Neural cell (in vitro differentiated cells): ENCODE measurements at regions not wholly inside any gene's neighbourhood (a gene's known extent, or its start where the extent isn't known, plus 50 kb on each side); places are given as distances from the start of the nearest gene placed in this dataset.

Experiments
- H2AFZ ChIP-seq: fragments of 200-600, 300-800 bp; sonication (generic), shearing (Covaris generic); 2 replicates; pipeline ENCODE4 v1.6.0; 2014; ENCODE audit warnings: low read depth, mild to moderate bottlenecking, antibody characterized with exemption, low read length, moderate library complexity
- H3F3A ChIP-seq: fragments of 200-600 bp; shearing (Covaris generic); 2 replicates; pipeline ENCODE4 v1.6.1; 2016; ENCODE audit warnings: mild to moderate bottlenecking, moderate library complexity, mixed read lengths, antibody characterized with exemption, low read length; ENCODE audit not compliant: insufficient read depth, poor library complexity, severe bottlenecking
- H3K27ac ChIP-seq: fragments of 200-600, 300-800 bp; sonication (generic), shearing (Covaris generic); 2 replicates; pipeline ENCODE4 v1.5.1; 2014; ENCODE audit warnings: mild to moderate bottlenecking, low read length, moderate library complexity
- H3K27me3 ChIP-seq: fragments of 300-800, 200-600 bp; sonication (generic), shearing (Covaris generic); 2 replicates; pipeline ENCODE4 v1.6.0; 2014; ENCODE audit warnings: mild to moderate bottlenecking, low read depth, low read length, moderate library complexity; ENCODE audit not compliant: insufficient read depth
- H3K36me3 ChIP-seq: fragments of 300-800, 200-600 bp; sonication (generic), shearing (Covaris generic); 2 replicates; pipeline ENCODE4 v1.5.1; 2014; ENCODE audit warnings: mild to moderate bottlenecking, antibody characterized with exemption, low read length, moderate library complexity; ENCODE audit not compliant: insufficient read depth
- H3K4me2 ChIP-seq: fragments of 300-800, 200-600 bp; sonication (generic), shearing (Covaris generic); 2 replicates; pipeline ENCODE4 v1.6.0; 2014; ENCODE audit warnings: mild to moderate bottlenecking, low read length
- H3K4me3 ChIP-seq: fragments of 300-800, 200-600 bp; sonication (generic), shearing (Covaris generic); 2 replicates; pipeline ENCODE4 v1.5.1; 2014; ENCODE audit warnings: mild to moderate bottlenecking, low read length, moderate library complexity
- H3K79me2 ChIP-seq: fragments of 200-600 bp; shearing (Covaris generic); replicated peaks from 2 replicates; pipeline ENCODE4 v1.6.0; 2014; ENCODE audit warnings: mild to moderate bottlenecking, low read length, moderate library complexity; ENCODE audit not compliant: insufficient read depth
- H3K9ac ChIP-seq: fragments of 300-800, 200-600 bp; sonication (generic), shearing (Covaris generic); 2 replicates; pipeline ENCODE4 v1.6.1; 2016; ENCODE audit warnings: mild to moderate bottlenecking, low read length, mixed read lengths
- H3K9me2 ChIP-seq: fragments of 200-600 bp; shearing (Covaris generic); 2 replicates; pipeline ENCODE4 v1.6.1; 2016; ENCODE audit warnings: mild to moderate bottlenecking, low read length, mixed read lengths; ENCODE audit not compliant: insufficient read depth
- H3K9me3 ChIP-seq: fragments of 200-600, 300-800 bp; sonication (generic), shearing (Covaris generic); 2 replicates; pipeline ENCODE4 v1.6.1; 2016; ENCODE audit warnings: mild to moderate bottlenecking, mixed run types, low read length, moderate library complexity, mixed read lengths
- H4K20me1 ChIP-seq: fragments of 200-600 bp; shearing (Covaris generic); 2 replicates; pipeline ENCODE4 v1.6.1; 2016; ENCODE audit warnings: mild to moderate bottlenecking, mixed run types; ENCODE audit not compliant: insufficient read depth
- EP300 ChIP-seq: fragments of 450-650 bp; conservative IDR thresholded peaks from 2 replicates; pipeline ENCODE4 v1.6.1; 2014; ENCODE audit warnings: antibody characterized with exemption, mild to moderate bottlenecking, moderate library complexity; ENCODE audit not compliant: poor library complexity, severe bottlenecking
- EZH2 ChIP-seq: fragments of 200-600, 300-800 bp; shearing (Covaris generic), sonication (generic); IDR thresholded peaks from 2 replicates; pipeline ENCODE4 v1.6.1; 2014; ENCODE audit warnings: antibody characterized with exemption, low read length, borderline replicate concordance, mild to moderate bottlenecking; ENCODE audit not compliant: insufficient read depth, poor library complexity, severe bottlenecking
- MXI1 ChIP-seq: fragments of 450-650 bp; conservative IDR thresholded peaks from 2 replicates; pipeline ENCODE4 v1.6.1; 2014; ENCODE audit warnings: antibody characterized with exemption, mild to moderate bottlenecking; ENCODE audit not compliant: poor library complexity, severe bottlenecking
- POLR2AphosphoS5 ChIP-seq: IDR thresholded peaks from 2 replicates; pipeline ENCODE4 v1.6.1; 2012
- RAD21 ChIP-seq: fragments of 450-650 bp; conservative IDR thresholded peaks from 2 replicates; pipeline ENCODE4 v1.6.1; 2014; ENCODE audit warnings: antibody characterized with exemption, mild to moderate bottlenecking, moderate library complexity
- SMC3 ChIP-seq: fragments of 450-650 bp; conservative IDR thresholded peaks from 2 replicates; pipeline ENCODE4 v1.6.1; 2014; ENCODE audit warnings: antibody characterized with exemption, mild to moderate bottlenecking, moderate library complexity; ENCODE audit not compliant: poor library complexity
- TAF1 ChIP-seq: IDR thresholded peaks from 2 replicates; pipeline ENCODE4 v1.6.1; 2012; ENCODE audit warnings: low read depth
- TF ChIP-seq, protein P1 (sequence below): IDR thresholded peaks from 2 replicates; pipeline ENCODE4 v1.6.1; 2012; ENCODE audit warnings: borderline replicate concordance
- TF ChIP-seq, protein P2 (sequence below): fragments of 450-650 bp; IDR thresholded peaks from 2 replicates; pipeline ENCODE4 v1.5.1; 2014; ENCODE audit warnings: antibody characterized with exemption, mild to moderate bottlenecking, moderate library complexity; ENCODE audit not compliant: poor library complexity, severe bottlenecking

DNA sequence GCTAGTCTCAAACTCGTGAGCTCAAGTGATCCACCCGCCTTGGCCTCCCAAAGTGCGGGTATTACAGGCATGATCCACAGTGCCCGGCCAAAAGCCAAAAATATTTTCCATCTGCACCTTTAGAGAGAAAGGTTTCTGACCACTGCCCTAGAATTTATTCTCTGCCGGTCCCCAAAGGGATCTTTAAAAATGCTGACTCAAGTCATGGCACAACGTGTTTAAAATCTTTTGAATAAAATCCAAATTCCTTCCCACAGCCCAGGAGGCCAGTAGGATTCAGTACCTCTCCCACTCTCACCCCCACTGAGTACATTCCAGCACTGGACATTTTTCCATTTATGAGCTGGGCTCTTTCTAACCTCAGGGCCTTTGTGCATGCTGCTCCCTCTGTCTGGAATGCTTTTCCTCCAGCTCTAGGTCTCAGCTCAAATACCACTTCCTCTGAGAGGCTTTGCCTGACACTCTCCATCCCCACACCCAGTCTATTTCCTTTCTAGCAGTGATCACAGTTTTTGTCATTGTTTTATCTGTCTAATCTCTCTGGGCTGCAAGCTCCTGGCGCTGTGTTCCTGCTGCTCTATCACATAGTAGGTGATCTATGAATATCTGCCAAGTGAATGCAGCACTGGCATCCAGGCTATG lies 502.9 kb downstream of the SHQ1 start:
- H3K9ac ChIP-seq = no peak overlapping the region
- no peak overlapping the region for H3K4me2 ChIP-seq

DNA sequence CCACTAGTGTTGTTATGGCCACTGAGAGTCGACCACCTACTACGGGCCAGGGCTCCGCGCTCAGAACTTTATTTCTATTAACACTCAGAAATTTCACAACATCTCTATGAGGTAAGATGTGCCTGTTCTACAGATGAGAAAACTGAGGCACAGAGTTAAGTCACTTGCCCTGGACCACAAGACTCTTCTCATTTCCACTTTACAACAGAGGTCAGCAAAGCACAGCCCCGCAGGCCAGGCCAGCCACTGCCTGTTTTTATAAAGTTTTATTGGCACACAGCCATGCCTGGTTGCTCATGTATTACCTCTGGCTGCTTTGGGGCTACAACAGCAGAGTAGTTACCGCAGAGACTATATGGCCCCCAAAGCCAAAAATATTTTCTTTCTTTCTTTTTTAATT lies 503.6 kb downstream of the SHQ1 start:
- Histone ChIP-seq H4K20me1 (no peaks in the 10 kb centered on the region), H3K27me3 (no peaks in the 10 kb centered on the region), H3K9ac (no peak overlapping the region), H3F3A (no peaks in the 10 kb centered on the region), H3K36me3 (no peaks in the 10 kb centered on the region), H3K4me3 (no peak overlapping the region), H3K9me3 (no peaks in the 10 kb centered on the region), H3K9me2 (no peaks in the 10 kb centered on the region), H2AFZ (no peak overlapping the region), H3K4me2 (no peak overlapping the region), H3K27ac (no peak overlapping the region), H3K79me2 (no peaks in the 10 kb centered on the region)
- TF ChIP-seq MXI1 = no peak
- no peak for TF ChIP-seq EP300
- TF ChIP-seq RAD21 = no peak
- TF ChIP-seq, protein P1, sequence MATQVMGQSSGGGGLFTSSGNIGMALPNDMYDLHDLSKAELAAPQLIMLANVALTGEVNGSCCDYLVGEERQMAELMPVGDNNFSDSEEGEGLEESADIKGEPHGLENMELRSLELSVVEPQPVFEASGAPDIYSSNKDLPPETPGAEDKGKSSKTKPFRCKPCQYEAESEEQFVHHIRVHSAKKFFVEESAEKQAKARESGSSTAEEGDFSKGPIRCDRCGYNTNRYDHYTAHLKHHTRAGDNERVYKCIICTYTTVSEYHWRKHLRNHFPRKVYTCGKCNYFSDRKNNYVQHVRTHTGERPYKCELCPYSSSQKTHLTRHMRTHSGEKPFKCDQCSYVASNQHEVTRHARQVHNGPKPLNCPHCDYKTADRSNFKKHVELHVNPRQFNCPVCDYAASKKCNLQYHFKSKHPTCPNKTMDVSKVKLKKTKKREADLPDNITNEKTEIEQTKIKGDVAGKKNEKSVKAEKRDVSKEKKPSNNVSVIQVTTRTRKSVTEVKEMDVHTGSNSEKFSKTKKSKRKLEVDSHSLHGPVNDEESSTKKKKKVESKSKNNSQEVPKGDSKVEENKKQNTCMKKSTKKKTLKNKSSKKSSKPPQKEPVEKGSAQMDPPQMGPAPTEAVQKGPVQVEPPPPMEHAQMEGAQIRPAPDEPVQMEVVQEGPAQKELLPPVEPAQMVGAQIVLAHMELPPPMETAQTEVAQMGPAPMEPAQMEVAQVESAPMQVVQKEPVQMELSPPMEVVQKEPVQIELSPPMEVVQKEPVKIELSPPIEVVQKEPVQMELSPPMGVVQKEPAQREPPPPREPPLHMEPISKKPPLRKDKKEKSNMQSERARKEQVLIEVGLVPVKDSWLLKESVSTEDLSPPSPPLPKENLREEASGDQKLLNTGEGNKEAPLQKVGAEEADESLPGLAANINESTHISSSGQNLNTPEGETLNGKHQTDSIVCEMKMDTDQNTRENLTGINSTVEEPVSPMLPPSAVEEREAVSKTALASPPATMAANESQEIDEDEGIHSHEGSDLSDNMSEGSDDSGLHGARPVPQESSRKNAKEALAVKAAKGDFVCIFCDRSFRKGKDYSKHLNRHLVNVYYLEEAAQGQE = no peak
- TF ChIP-seq, protein P2, sequence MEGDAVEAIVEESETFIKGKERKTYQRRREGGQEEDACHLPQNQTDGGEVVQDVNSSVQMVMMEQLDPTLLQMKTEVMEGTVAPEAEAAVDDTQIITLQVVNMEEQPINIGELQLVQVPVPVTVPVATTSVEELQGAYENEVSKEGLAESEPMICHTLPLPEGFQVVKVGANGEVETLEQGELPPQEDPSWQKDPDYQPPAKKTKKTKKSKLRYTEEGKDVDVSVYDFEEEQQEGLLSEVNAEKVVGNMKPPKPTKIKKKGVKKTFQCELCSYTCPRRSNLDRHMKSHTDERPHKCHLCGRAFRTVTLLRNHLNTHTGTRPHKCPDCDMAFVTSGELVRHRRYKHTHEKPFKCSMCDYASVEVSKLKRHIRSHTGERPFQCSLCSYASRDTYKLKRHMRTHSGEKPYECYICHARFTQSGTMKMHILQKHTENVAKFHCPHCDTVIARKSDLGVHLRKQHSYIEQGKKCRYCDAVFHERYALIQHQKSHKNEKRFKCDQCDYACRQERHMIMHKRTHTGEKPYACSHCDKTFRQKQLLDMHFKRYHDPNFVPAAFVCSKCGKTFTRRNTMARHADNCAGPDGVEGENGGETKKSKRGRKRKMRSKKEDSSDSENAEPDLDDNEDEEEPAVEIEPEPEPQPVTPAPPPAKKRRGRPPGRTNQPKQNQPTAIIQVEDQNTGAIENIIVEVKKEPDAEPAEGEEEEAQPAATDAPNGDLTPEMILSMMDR = no peak
- no peak for TF ChIP-seq TAF1
- TF ChIP-seq EZH2 = no peak
- no peak for TF ChIP-seq SMC3
- TF ChIP-seq POLR2AphosphoS5 = no peak

More for the DNA sequence above, 502.9 kb downstream of the SHQ1 start:
- no peak overlapping the region for H3K4me3 ChIP-seq
- no peaks in the 10 kb centered on the region for H3K27me3 ChIP-seq
- no peaks in the 10 kb centered on the region for H3F3A ChIP-seq
- no peaks in the 10 kb centered on the region for H3K9me2 ChIP-seq
- H3K79me2 ChIP-seq = no peaks in the 10 kb centered on the region
- H3K27ac ChIP-seq = no peak overlapping the region
- no peaks in the 10 kb centered on the region for H3K9me3 ChIP-seq
- H3K36me3 ChIP-seq = no peaks in the 10 kb centered on the region
- TF ChIP-seq MXI1 (no peak), TAF1 (no peak), EP300 (no peak), RAD21 (no peak), SMC3 (no peak), EZH2 (no peak), POLR2AphosphoS5 (no peak)
- TF ChIP-seq, protein P1 = no peak
- TF ChIP-seq, protein P2 = no peak
- H4K20me1 ChIP-seq = no peaks in the 10 kb centered on the region
- no peak overlapping the region for H2AFZ ChIP-seq
